Mononuclear cell (primary cell): ENCODE measurements at regions not wholly inside any gene's neighbourhood (a gene's known extent, or its start where the extent isn't known, plus 50 kb on each side); places are given as distances from the start of the nearest gene placed in this dataset.

ENCODE experiments used
- H3K27me3 ChIP-seq: 2 replicates; pipeline ENCODE4 v1.6.0; 2011; ENCODE audit warnings: low read length, control low read depth; ENCODE audit not compliant: insufficient read depth
- H3K4me1 ChIP-seq: 2 replicates; pipeline ENCODE4 v1.5.1; 2011; ENCODE audit warnings: mild to moderate bottlenecking, low read length, control low read depth; ENCODE audit not compliant: insufficient read depth
- H3K4me3 ChIP-seq: 2 replicates; pipeline ENCODE4 v1.5.1; 2011; ENCODE audit warnings: mild to moderate bottlenecking, low read length, moderate library complexity
- H3K9me3 ChIP-seq: 2 replicates; pipeline ENCODE4 v1.5.1; 2011; ENCODE audit warnings: low read depth, mild to moderate bottlenecking, control low read depth, low read length

GRCh38 chr2:60007671-60008070 lies 545.8 kb downstream of the BCL11A start:
- H3K27me3 ChIP-seq: no peaks in the 10 kb centered on the region
- no peak overlapping the region for H3K4me3 ChIP-seq
- H3K9me3 ChIP-seq: no peaks in the 10 kb centered on the region
- no peaks in the 10 kb centered on the region for H3K4me1 ChIP-seq

- Histone ChIP-seq H3K4me3 (no peak overlapping the region), H3K9me3 (no peaks in the 10 kb centered on the region), H3K4me1 (no peaks in the 10 kb centered on the region), H3K27me3 (no peaks in the 10 kb centered on the region)
Measured at GRCh38 chr2:60003076-60003475, 550.4 kb downstream of the BCL11A start.

DNA sequence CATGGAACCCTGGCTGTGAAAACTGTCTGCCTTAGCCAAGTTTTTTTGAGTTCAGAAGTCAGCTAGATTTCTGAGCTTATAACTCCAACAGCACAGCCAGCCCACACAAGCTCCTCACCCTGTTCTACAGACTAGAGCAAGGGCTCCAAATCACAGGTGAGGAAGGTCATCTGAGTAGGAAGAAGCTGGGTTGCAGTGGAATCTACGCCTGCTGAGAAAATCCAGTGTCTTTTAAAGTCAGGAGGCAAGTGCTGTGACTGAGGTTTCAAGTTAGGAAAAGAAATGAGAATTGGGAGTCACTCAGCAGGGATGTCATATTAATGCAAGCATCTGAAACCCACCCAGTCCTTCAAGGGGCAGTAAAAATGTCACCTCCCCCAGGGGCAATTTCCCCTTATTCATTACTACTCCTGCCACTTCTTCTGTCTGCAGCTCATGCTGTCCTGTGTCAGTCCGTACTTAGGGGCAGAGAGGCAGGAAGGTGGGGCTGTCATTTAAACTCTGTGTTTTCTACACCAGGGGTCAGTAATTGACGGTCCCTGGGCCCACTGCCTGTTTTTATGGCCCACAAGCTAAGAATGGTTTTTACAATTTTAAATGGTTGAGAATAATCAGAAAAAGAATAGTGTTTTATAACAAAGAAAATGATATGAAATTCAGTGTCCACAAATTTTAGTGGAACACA lies 551.1 kb downstream of the BCL11A start:
- H3K9me3 ChIP-seq: no peaks in the 10 kb centered on the region
- H3K27me3 ChIP-seq: no peaks in the 10 kb centered on the region
- no peaks in the 10 kb centered on the region for H3K4me1 ChIP-seq
- H3K4me3 ChIP-seq: no peak overlapping the region

DNA sequence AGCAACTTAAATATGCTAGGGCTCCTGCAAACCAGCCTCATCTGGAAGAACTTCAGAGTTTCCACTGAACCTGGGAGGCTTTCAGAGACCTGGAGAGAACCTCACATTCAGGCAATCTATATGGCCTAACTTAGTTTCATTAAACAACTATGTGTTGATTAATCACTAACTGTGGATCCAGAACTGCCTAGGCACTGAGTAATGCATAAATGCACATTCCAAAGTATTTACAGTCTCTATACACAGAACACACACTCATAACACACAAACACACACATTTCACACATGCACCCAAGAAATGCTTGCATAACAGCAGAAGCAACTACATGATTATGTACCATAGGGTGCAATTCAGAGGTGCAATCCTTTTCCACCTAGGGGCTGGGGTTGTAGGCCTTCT lies 552.8 kb downstream of the BCL11A start:
- H3K27me3 ChIP-seq: no peaks in the 10 kb centered on the region
- no peaks in the 10 kb centered on the region for H3K9me3 ChIP-seq
- H3K4me1 ChIP-seq: no peaks in the 10 kb centered on the region
- H3K4me3 ChIP-seq: no peak overlapping the region

- Histone ChIP-seq H3K4me1 (no peaks in the 10 kb centered on the region), H3K27me3 (no peaks in the 10 kb centered on the region), H3K9me3 (no peaks in the 10 kb centered on the region), H3K4me3 (no peak overlapping the region)
Measured at GRCh38 chr2:59998324-59998723, 555.1 kb downstream of the BCL11A start.

DNA sequence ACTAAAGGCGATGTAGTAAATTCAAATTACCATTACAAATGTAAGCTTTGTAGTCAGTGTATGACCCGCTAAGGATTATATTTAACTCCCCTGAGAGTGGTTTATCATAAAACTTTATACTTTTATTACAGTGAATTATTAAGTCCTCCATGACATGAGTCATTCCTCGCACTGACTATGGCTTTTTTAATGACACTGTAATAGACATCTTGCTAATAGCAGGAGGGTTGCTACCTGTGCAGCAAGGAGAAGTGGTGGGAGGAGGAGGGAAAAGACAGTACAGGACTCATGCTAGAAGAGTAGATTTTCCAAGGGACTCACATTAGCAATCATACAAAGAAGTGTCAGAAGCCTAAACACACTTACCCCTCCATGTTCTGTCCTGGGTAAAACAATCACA lies 556.1 kb downstream of the BCL11A start:
- no peaks in the 10 kb centered on the region for H3K27me3 ChIP-seq

GRCh38 chr2:59996855-59997254 lies 556.6 kb downstream of the BCL11A start:
- Histone ChIP-seq H3K4me3 (no peak overlapping the region), H3K9me3 (no peaks in the 10 kb centered on the region), H3K27me3 (no peaks in the 10 kb centered on the region), H3K4me1 (no peaks in the 10 kb centered on the region)

More for the DNA sequence above, 556.1 kb downstream of the BCL11A start:
- Histone ChIP-seq H3K4me3 (no peak overlapping the region), H3K4me1 (no peaks in the 10 kb centered on the region), H3K9me3 (no peaks in the 10 kb centered on the region)

DNA sequence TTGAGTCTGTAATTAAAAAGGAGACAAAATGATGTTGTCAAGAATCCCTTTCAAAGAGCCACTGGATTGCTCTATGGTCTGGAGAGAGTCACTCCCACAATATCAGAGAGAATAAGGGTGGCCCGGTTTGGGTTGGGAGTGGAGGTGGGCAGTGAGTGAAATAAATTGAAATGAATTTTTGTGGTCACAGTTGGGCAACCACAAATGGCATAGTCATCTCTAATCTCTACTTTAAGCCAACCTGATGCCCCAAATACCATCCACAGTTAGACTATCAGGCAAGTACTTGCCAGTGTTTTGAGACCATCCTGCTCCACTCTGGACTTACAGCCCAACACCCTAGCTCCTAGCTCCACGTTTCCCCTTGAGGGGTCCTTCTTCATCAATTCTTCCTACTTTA lies 559.7 kb downstream of the BCL11A start:
- H3K9me3 ChIP-seq: no peaks in the 10 kb centered on the region
- H3K27me3 ChIP-seq: no peaks in the 10 kb centered on the region
- H3K4me3 ChIP-seq: no peak overlapping the region
- H3K4me1 ChIP-seq: no peaks in the 10 kb centered on the region

GRCh38 chr2:59988341-59988740 lies 565.1 kb downstream of the BCL11A start:
- H3K9me3 ChIP-seq: no peaks in the 10 kb centered on the region
- no peak overlapping the region for H3K4me3 ChIP-seq
- no peaks in the 10 kb centered on the region for H3K27me3 ChIP-seq
- H3K4me1 ChIP-seq: no peaks in the 10 kb centered on the region

GRCh38 chr2:59986511-59986910 lies 566.9 kb downstream of the BCL11A start:
- no peaks in the 10 kb centered on the region for H3K9me3 ChIP-seq
- no peaks in the 10 kb centered on the region for H3K4me1 ChIP-seq
- no peak overlapping the region for H3K4me3 ChIP-seq
- H3K27me3 ChIP-seq: no peaks in the 10 kb centered on the region

- Histone ChIP-seq H3K27me3 (no peaks in the 10 kb centered on the region), H3K4me3 (no peak overlapping the region), H3K9me3 (no peaks in the 10 kb centered on the region), H3K4me1 (no peaks in the 10 kb centered on the region)
Measured at GRCh38 chr2:59985923-59986322, 567.5 kb downstream of the BCL11A start.

DNA sequence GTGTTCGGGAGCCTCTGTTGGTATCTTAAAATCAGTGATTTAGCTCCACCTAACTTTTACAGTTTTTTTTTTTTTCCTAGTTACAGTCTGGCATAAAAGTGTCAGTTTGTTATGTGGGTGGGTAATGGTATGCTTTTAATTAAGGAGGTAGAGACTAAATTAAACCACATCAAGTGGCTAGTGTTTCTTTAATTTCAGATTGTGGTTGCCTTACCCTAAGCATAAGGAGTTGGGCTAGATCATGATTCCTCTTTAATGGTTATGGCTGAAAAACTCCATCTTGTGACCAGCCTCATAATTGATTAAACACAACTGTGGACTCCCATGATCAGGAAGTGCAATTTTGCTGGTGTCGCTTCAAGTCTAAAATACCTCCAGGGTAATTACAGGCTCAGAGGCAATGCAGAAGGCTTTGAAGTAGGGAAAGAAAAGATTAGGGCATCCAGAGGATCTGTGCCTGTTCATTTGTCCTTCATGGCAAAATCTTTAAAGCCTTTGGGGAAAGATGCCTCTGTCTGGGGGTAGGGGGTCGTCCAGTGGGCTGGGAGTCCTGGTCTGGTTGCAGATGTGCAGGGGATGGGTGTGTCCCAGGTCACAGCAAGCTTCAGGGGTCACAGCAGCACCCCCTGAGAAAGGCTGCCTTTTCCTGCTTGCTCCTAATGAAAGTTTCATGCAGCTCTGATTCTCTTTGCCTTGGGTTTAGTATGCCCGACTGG lies 579.2 kb downstream of the BCL11A start:
- H3K4me3 ChIP-seq: no peak overlapping the region
- H3K9me3 ChIP-seq: no peaks in the 10 kb centered on the region
- no peaks in the 10 kb centered on the region for H3K4me1 ChIP-seq
- H3K27me3 ChIP-seq: no peaks in the 10 kb centered on the region

DNA sequence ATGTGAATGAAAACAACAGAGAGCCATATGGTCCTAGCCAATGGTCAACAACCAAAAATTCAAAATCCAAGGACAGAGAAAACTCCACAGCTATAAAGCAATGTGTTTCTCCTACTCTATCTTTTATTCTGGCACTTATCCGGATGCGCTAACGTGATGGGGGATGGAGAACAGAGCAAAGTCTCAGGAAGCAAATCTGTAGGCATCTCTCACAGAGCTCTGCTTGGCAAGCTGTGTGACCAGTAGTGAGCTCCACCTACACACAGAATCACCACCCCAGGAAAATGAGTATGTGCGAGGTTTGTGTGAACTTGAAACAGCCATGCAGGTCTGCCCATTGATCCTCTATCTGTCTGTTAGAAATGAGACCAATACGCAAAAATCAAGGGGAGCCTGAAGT lies 584.3 kb downstream of the BCL11A start:
- H3K27me3 ChIP-seq: no peaks in the 10 kb centered on the region
- H3K4me1 ChIP-seq: no peaks in the 10 kb centered on the region
- H3K4me3 ChIP-seq: no peak overlapping the region
- no peaks in the 10 kb centered on the region for H3K9me3 ChIP-seq

DNA sequence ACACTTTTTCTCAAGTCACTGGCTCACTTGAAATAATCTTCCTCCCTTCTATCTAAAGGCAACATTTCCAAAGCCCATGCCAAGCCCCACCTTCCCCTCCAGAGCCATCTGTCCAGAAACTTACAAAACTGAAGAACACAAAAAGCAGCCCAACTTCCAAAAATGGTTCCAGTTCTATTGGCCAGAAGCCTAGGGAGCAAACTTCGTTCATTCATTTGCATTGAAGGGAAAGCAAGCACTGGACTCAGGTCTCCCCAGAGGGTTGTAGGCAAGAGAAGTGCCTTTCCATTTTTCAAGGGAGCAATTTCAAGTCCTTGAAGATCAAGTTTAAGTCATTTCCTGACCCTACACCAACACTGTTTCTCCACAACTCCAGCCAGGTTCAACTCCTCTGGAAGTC lies 585.0 kb downstream of the BCL11A start:
- H3K4me1 ChIP-seq: no peaks in the 10 kb centered on the region
- no peak overlapping the region for H3K4me3 ChIP-seq
- no peaks in the 10 kb centered on the region for H3K9me3 ChIP-seq
- H3K27me3 ChIP-seq: no peaks in the 10 kb centered on the region

DNA sequence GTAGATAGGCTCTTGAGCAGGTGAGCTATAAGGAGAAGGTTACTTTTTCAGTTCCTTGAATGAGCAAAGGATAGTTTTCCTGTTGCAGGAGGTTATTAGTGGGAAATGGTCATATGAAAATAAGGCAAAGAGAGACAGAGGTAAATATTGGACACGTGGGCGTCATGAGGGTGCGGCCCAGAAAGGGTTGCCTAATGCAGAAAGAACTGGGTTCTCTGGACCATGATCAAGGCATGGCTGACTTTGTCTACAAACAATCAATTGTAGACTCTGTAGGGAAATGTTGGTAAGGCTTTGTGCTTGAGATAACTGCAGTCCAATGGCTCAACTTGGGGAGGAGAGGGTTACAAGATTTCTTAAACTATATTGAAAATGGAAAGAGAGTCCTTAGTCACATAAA lies 585.8 kb downstream of the BCL11A start:
- Histone ChIP-seq H3K27me3 (no peaks in the 10 kb centered on the region), H3K4me3 (no peak overlapping the region), H3K4me1 (no peaks in the 10 kb centered on the region), H3K9me3 (no peaks in the 10 kb centered on the region)

- H3K9me3 ChIP-seq: no peaks in the 10 kb centered on the region
- H3K4me3 ChIP-seq: no peak overlapping the region
- H3K4me1 ChIP-seq: no peaks in the 10 kb centered on the region
- H3K27me3 ChIP-seq: no peaks in the 10 kb centered on the region
Measured at GRCh38 chr2:59963157-59963556, 590.3 kb downstream of the BCL11A start.
